Calu3 (cell line): ENCODE measurements at regions not wholly inside any gene's neighbourhood (a gene's known extent, or its start where the extent isn't known, plus 50 kb on each side); places are given as distances from the start of the nearest gene placed in this dataset.

Experiments used
- BruUV-seq: library from RNA; stranded (reverse); fragments of 400-500 nt; replicated peaks from 2 replicates; lab custom pipeline; 2021; lab: Mats Ljungman, UMichigan
- CTCF ChIA-PET: fragments of 300-600 bp; sonication (Branson Sonifier 250); formaldehyde crosslinking; loops from one replicate; lab custom pipeline; 2022; ENCODE audit warnings: antibody characterized with exemption; lab: Charles Lee
- DNase-seq: peaks from one replicate; pipeline ENCODE4 v3.0.0; 2022
- H3K27ac Mint-ChIP-seq: one replicate; pipeline ENCODE4 v1.8.0; 2022; ENCODE audit warnings: mixed read lengths; ENCODE audit not compliant: unreplicated experiment
- H3K27me3 Mint-ChIP-seq: one replicate; pipeline ENCODE4 v1.8.0; 2022; ENCODE audit warnings: mixed read lengths; ENCODE audit not compliant: unreplicated experiment
- H3K36me3 Mint-ChIP-seq: one replicate; pipeline ENCODE4 v1.8.0; 2022; ENCODE audit warnings: mild to moderate bottlenecking, moderate library complexity, mixed read lengths; ENCODE audit not compliant: insufficient read depth, unreplicated experiment
- H3K4me1 Mint-ChIP-seq: one replicate; pipeline ENCODE4 v1.8.0; 2022; ENCODE audit warnings: mild to moderate bottlenecking, low read depth, mixed read lengths; ENCODE audit not compliant: unreplicated experiment
- H3K4me3 Mint-ChIP-seq: one replicate; pipeline ENCODE4 v1.8.0; 2022; ENCODE audit warnings: mild to moderate bottlenecking, low read depth, moderate library complexity, mixed read lengths; ENCODE audit not compliant: unreplicated experiment
- H3K9me3 Mint-ChIP-seq: one replicate; pipeline ENCODE4 v1.8.0; 2022; ENCODE audit warnings: low read depth, mixed read lengths; ENCODE audit not compliant: unreplicated experiment
- CTCF ChIP-seq: fragments of 200-600 bp; IDR thresholded peaks from one replicate; pipeline ENCODE4 v1.8.0; 2022; ENCODE audit warnings: antibody characterized with exemption; ENCODE audit not compliant: unreplicated experiment
- intact Hi-C: fragments of 100-400 bp; cut with micrococcal nuclease; formaldehyde crosslinking; loops from one replicate; pipeline ENCODE4 v1.10.0; 2022; ENCODE audit not compliant: unreplicated experiment

GRCh38 chr18:22632191-22632590 lies 214.5 kb upstream of the CTAGE1 start:
- Mint-ChIP-seq H3K27me3 (no peaks in the 10 kb centered on the region), H3K27ac (no peak overlapping the region), H3K4me1 (peaks cover 15% of the 10 kb centered on the region), H3K36me3 (no peaks in the 10 kb centered on the region), H3K4me3 (no peak overlapping the region), H3K9me3 (no peaks in the 10 kb centered on the region)
- CTCF ChIA-PET = no interaction called here
- intact Hi-C loops = no loop called here
- BruUV-seq = no TSS peak
- no peak for DNase-seq
- TF ChIP-seq CTCF = no peak

- H3K4me1 Mint-ChIP-seq = peaks cover 30% of the 10 kb centered on the region
- TF ChIP-seq CTCF = no peak
- CTCF ChIA-PET = no interaction called here
- BruUV-seq = no TSS peak
- no peaks in the 10 kb centered on the region for H3K27me3 Mint-ChIP-seq
- no peak for DNase-seq
- intact Hi-C loops = no loop called here
- no peak overlapping the region for H3K4me3 Mint-ChIP-seq
- H3K9me3 Mint-ChIP-seq = no peaks in the 10 kb centered on the region
- no peak overlapping the region for H3K27ac Mint-ChIP-seq
- H3K36me3 Mint-ChIP-seq = no peaks in the 10 kb centered on the region
Observed at GRCh38 chr18:22634464-22634863, 216.7 kb upstream of the CTAGE1 start.

- intact Hi-C loops = no loop called here
Observed at GRCh38 chr18:22637787-22638186, 220.1 kb upstream of the CTAGE1 start.

GRCh38 chr18:22639026-22639463 lies 221.3 kb upstream of the CTAGE1 start:
- no peaks in the 10 kb centered on the region for H3K27me3 Mint-ChIP-seq
- CTCF ChIA-PET = no interaction called here
- no TSS peak for BruUV-seq
- H3K9me3 Mint-ChIP-seq = no peaks in the 10 kb centered on the region
- no peak for DNase-seq
- intact Hi-C loops = no loop called here
- no peaks in the 10 kb centered on the region for H3K36me3 Mint-ChIP-seq
- no peak overlapping the region for H3K4me3 Mint-ChIP-seq
- peaks cover 24% of the 10 kb centered on the region for H3K4me1 Mint-ChIP-seq
- no peak overlapping the region for H3K27ac Mint-ChIP-seq
- no peak for TF ChIP-seq CTCF

More at GRCh38 chr18:22637787-22638186, 220.1 kb upstream of the CTAGE1 start:
- TF ChIP-seq CTCF = no peak
- H3K36me3 Mint-ChIP-seq = no peaks in the 10 kb centered on the region
- no peak for DNase-seq
- no TSS peak for BruUV-seq
- H3K27me3 Mint-ChIP-seq = no peaks in the 10 kb centered on the region
- H3K9me3 Mint-ChIP-seq = no peaks in the 10 kb centered on the region
- peaks cover 24% of the 10 kb centered on the region for H3K4me1 Mint-ChIP-seq
- CTCF ChIA-PET = no interaction called here
- peak overlapping the region; percentile 43 for H3K27ac Mint-ChIP-seq
- H3K4me3 Mint-ChIP-seq = no peak overlapping the region

GRCh38 chr18:22639561-22639960 lies 221.8 kb upstream of the CTAGE1 start:
- peaks cover 24% of the 10 kb centered on the region for H3K4me1 Mint-ChIP-seq
- H3K4me3 Mint-ChIP-seq = no peak overlapping the region
- H3K27ac Mint-ChIP-seq = no peak overlapping the region
- intact Hi-C loops = no loop called here
- no peaks in the 10 kb centered on the region for H3K9me3 Mint-ChIP-seq
- BruUV-seq = no TSS peak
- DNase-seq = no peak
- no peaks in the 10 kb centered on the region for H3K36me3 Mint-ChIP-seq
- TF ChIP-seq CTCF = no peak
- CTCF ChIA-PET = no interaction called here
- no peaks in the 10 kb centered on the region for H3K27me3 Mint-ChIP-seq
